HG02759 (cell line): ENCODE measurements at regions not wholly inside any gene's neighbourhood (a gene's known extent, or its start where the extent isn't known, plus 50 kb on each side); places are given as distances from the start of the nearest gene placed in this dataset.
"Not testable (repeated sequence)": the region's sequence is repeated elsewhere in the genome, so short reads cannot be mapped to it uniquely, and the experiment has no call there.

Experiments used
- ATAC-seq: cut with Tn5 transposase; IDR thresholded peaks from one replicate; pipeline ENCODE4 v1.9.1; 2021; ENCODE audit warnings: mild to moderate bottlenecking, moderate library complexity; ENCODE audit not compliant: unreplicated experiment

DNA sequence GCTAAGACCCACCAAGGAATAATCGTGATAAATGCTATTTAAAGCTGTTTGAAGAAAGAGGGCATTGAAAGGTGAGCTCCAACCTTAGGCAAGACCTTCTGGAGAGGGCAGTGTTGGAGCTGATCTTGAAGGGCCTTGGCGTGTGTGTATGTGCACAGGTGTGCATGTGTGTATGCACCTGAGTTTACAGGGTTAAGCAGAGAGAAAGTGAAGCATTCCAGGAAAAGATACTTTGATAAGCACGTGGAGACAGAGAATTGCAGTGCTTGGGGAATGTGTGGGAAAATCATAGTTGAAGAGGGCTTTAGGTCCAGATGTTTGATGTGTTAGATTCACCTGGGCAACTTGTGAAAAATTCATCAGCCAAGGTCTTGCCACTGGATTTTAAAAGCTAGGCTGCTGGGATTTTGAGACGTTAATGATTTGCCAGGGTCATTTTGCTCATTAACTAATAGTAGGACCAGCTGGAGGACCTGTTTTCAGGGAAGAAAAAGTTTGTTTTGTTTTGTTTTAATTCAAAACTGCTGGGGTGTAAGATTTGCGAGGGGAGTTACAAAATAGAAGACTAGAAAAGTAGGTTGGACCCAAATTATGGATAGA is 78.3 kb upstream of the ANKRD55 start:
- ATAC-seq, result no peak

DNA sequence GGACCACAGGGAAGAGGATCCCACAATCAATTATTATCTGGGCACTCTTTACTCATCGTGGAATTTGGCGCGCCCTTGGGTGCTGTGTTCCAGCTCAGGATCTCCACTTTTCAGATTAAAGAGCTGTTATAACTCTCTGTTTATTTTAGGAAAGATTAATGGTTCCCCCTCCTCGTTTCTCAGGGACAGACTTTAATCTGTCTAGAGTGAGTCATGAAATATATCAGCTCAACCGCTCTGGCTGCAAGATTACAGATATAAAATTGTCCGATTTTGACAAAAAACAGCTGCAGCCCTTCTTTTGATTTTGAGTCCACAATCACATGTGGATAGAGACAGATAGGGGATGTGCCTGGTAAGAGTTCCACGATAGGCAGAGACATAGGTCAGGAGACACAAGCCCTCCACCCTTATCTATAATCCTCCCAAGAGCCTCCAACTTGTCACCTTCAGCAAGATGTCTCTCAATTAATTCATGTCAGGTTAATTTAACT is 77.6 kb upstream of the ANKRD55 start:
- ATAC-seq, result no peak

DNA sequence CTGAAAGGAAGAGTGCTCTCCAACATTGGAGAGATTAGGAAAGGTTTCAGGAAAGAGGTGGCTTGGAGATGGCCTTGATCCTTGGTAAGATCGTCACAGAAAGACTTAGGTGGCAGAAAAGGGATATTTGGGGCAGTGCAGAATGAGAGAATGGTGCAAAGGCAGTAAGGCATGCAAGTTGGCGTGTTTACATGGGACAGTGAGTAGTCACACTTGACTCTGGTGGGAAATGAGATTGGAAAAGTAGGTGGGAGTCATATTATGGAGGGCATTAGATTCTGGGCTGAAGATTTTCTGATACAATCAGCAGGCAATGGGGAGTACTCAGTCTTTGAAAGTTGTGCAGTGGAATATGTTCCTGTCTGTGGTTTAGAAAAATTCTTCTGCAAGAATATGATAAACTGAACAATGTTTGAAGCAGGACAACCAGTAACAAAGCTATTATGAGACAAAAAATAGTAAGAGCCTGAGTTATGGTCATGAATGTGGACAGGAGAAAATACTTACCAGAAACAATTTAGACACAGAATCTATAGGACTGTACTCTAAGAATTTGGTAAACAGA is 76.2 kb upstream of the ANKRD55 start:
- ATAC-seq, result no peak

DNA sequence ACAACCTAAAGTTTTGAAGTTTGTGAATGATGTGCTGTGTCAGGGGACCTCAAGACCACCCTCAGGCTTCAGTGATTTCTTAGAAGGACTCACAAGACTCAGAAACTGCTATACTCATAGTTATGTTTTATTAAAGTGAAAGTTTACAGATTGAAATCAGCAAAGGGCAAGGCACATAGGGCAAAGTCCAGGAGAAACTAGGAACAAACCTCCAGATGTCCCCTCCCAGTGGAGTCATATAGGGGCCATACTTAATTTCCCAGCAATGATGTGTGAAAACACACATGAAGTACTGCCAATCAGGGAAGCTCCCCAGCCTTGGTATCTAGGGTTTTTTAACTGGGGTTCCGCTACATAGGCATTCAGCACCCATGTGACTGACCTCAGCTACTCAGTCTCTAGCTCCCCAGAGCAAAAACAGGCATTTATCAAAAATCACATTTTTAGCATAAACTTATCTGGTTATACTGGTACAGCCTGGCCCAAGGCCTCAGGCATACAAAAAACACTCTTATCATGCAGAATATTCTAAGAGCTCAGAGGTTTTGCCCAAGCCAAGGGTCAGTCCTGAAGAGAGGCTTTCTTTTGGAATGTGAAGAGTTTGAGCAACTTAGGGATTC is 74.7 kb upstream of the ANKRD55 start:
- no peak for ATAC-seq

DNA sequence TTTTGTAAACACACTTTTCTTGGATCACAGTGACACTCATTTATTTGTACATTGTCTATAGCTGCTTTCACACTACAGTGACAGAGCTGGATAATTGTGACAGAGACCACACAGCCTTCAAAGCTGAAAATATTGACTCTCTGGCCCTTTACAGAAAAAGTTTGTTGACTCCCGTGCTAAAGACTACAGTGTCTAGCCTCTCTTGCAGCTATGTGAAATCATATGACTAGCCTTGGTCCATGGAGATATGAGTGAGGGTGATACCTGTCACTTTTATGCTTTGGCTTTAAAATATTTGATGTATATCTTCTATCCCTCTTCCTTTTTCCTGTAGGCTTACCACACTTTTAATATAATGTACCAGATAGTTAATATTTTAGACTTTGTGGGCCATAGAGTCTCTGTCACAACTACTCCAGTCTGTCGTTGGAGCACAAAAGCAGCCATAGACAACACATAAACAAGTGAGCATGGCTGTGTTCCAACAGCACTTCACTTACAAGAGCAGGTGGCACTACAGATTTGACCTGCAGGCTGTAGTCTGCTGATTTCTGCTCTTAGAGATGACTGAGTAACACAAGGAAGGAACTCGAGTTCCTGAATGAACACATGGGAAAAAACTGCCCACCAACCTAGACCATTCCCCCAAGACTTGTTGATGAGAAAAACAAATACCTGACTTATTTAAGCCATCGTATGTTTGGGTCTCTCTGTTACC is 73.5 kb upstream of the ANKRD55 start:
- ATAC-seq, result no peak

DNA sequence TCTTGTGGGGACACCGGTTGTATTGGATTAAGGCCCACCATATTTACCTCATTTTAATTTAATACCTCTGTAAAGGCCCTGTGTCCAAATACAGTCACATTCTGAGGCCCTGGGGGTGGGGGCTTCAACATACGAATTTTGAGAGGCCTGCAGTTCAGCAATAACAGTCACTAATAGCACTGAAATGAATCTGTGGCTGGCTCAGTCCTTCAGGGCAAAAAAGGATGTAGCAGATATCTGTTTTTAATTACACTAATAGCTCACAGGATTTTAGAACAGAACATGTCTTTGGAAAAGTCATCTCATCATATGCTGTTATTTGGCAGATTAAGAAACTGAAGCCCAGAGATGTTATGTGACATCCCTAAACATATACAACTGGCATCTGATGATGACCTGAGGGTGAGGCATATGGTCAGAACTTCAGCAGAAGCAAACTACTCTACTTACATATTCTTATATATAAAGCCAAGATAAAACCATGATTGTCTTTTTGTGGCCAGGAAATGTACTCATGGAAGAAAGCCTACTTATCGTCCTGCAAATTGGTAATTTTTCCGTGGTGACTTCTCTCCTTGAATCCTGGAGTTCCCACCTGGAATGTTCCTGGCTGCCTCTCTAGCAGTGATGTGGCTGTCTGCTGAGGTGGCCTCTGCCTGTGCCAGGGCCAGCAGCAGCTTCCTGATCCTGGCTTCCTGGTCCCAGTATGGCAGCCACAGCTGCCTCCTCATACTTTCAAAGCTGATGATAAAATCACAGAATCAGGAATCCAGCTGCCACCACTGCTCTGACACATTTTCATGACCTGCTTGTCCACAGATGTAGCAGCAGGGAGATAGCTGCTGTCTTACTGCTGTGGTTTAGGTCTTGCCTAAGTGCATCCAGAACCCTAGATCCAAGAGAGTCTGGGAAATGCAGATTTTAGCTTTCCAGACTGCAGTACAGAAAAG is 72.1 kb upstream of the ANKRD55 start:
- no peak for ATAC-seq

DNA sequence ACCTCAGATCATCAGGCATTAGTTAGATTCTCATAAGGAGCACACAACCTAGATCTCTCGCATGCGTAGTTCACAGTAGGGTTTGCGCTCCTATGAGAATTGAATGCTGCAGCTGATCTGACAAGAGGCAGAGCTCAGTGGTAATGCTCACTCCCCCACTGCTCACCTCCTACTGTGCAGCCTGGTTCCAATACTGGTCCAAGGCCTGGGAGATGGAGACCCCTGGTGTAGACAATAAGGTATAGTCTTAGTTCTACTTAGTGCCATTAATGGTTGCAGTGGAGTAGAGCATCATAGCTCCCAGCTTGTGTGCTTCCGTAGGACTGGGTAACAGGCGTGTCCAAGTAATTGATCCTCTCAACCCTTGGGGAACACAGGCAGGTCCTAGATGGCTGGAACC is 70.4 kb upstream of the ANKRD55 start:
- no peak for ATAC-seq

DNA sequence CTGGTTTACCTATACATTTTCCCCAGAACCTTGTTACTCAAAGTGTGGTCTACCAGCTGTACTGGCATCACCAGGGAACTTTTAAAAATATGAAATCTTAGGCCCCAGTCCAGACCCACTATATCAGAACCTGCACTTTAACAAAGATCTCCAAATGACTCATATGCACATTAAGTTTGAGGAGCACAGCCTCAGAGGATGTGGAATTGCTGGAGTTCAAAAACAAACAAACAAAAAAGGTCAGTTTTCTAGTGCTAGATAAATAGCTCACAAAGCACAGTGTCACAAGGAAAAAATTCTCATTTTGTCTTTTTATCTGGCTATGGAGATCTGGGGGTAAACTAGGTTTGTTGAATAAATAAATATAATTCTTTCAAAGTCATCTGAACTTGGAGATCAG is 68.9 kb upstream of the ANKRD55 start:
- ATAC-seq, result no peak

DNA sequence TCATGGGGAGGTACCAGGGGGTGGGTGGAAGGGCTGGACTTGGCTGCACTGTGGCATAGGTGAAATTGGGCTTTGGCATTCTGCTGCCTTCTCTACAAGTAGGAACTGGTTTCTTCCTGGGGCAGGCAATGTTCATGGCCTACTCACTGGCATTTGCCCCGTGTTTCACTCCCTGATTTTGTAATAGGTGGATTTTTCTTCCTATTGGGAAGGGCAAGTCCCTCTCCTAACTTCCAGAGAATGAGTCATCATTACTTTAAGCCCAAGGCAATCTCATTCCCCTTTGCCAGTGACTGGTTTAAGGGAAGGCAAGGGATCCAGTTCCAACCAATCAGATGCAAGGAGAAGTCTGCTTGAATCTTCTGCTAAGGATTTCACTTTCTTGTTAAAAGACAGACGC is 67.9 kb upstream of the ANKRD55 start:
- no peak for ATAC-seq

DNA sequence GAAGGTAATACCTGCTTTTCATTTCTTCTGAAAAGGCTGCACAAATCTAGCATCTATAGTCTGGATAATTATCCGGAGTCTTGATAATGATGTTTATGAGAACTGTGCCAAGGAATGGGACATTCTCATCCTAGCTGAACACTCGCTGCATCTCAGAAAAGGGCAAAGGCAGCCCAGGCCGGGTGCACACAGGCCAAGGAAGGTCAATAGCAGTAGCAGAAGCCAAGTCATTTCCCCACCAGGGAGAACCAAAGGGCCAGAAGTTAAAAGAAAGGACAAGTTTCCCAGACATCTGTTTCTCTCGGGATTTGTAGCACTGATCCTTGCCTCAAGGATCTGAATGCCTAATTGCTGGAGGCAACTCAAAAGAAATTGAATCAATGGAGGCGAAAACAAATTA is 66.1 kb upstream of the ANKRD55 start:
- no peak for ATAC-seq

DNA sequence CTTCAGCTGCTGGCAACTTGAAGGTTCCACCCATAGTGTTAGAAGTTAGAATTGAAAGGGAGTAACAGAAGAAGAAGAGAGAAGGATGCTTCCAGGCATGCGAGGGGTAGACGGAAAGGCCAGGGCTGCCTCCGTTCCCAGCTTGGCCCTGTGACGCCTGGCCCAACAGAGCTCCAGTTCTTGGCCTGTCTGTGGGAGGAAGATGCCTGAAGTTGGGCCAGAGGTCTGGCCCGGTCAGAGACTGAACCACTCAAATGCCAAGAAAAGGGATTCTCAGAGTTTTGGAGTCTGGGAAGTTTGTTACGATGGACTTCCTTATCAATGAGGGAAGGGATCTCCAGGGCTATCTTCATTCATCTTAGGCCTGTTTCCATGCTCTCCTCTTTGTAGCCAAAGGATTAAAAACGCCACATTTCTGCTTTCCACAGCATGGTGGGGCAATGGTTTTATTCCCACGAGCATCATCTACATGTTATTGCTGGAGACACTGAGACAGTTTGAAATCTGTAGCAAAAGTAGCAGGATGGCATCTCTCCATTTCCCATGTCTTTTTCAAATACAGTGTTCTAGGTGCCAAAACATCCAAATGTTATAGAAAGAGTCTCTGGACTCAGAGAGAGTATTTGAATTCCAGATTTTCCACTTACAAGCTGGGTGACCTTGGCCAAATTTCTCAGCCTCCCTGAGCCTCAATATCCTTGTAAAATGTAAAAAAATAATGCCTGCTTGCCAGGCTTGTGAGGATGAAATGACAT is 65.4 kb upstream of the ANKRD55 start:
- no peak for ATAC-seq

DNA sequence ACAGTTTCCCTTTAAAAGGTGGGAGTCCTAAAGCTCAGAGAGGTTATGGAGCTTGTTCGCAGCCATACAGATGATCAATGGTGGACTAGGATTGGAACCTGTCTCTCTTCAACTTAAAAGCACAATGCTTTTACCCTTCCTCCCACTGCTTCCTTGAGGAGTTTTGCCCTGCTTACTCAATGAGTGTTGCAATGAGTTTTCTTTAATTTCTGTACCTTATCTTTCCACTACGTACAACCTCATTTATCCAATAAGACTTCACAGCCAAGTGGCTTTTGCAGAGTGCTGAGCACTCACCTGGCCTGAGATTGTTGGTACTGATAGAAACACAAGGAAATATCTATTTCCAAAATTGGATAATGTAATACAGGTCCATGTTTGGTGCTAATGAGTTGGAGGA is 64.7 kb upstream of the ANKRD55 start:
- ATAC-seq, result no peak

DNA sequence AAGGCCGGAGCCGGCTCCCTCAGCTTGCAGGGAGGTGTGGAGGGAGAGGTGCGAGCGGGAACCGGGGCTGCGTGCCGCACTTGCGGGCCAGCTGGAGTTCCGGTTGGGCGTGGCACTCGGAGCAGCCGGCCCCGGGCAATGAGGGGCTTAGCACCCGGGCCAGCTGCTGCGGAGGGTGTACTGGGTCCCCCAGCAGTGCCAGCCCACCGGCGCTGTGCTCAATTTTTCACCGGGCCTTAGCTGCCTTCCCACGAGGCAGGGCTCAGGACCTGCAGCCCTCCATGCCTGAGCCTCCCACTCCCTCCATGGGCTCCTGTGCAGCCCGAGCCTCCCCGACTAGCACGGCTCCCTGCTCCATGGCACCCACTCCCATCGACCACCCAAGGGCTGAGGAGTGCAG is 62.2 kb upstream of the ANKRD55 start:
- not testable (repeated sequence) for ATAC-seq

DNA sequence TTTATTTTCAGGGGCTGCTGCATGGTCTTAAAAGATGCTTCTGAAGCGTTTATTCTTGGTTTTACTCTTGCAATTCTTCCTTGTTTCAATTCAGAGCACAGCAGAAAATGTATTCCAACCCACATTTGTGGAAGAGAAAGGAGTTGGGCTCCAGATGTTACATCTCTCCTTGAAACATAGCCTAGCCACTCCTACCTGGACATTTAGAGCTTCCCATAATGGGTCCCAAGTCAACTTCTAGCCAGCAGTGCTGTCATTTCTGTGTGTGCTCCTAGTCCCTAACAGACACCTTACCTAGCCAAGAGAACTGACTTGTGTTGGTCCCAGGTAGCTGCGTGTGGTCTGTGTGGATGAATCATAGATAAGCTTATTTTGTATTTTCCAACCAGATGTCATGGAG is 61.2 kb upstream of the ANKRD55 start:
- ATAC-seq, result no peak

DNA sequence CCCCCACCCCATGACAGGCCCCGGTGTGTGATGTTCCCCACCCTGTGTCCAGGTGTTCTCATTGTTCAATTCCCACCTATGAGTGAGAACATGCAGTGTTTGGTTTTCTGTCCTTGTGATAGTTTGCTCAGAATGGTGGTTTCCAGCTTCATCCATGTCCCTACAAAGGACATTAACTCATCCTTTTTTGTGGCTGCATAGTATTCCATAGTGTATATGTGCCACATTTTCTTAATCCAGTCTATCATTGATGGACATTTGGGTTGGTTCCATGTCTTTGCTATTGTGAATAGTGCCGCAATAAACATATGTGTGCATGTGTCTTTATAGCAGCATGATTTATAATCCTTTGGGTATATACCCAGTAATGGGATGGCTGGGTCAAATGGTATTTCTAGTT is 59.7 kb upstream of the ANKRD55 start:
- not testable (repeated sequence) for ATAC-seq

DNA sequence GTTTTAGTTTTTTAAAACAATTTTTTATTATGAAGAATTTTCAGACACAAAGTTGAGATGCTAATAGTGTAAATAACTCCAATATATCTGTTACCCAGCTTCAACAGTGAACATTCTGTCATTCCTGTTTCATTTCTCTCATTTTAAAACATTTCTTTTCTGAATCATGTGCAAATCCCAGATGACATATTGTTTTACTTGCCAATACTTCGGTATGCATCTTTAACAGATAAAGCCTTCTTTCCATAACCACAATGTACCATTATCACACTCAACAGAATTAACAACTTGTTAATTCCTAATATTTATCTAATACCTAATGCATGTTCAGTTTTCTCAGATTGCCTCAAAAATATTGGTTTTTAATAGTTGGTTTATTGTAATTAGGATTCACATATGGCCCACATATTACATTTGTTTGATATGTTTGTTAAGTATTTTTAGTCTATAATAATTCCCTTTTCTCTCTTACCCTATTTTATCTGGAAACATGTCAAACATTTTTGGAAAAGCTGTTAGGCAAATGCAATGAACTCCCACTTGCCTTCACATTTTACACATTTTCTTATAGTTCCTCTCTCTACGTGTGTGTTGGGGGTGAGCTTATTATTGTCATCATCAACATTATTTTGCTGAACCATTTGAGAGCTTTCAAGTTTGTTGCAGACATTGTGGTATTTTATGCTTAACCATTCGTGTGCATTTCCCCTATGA is 58.7 kb upstream of the ANKRD55 start:
- ATAC-seq, result no peak

DNA sequence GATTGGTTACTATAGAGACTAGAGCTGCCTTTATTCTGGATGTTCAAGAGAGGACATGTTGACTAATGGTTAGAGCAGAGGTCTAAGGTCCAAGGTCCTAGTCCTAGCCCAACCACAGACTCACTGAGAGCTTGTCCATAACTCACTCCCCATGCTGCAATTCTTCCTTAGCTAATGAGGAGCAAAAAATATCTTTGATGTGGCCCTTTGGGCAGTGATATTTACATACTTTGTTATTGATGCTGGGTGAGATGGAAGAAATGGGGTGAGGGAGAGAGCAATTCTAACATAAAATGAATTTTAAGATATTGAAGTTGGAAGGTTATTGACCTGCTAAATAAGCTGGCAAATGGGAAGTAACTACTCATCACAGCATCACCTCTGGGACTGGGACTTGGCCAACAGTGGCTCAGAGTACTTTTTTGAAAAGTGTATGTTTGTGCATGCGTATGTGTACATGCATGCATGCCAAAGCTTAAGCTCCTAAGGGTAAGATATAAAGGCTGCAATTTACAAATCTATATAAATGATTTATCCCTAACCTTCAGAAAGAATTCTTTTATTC is 58.0 kb upstream of the ANKRD55 start:
- ATAC-seq, result no peak

DNA sequence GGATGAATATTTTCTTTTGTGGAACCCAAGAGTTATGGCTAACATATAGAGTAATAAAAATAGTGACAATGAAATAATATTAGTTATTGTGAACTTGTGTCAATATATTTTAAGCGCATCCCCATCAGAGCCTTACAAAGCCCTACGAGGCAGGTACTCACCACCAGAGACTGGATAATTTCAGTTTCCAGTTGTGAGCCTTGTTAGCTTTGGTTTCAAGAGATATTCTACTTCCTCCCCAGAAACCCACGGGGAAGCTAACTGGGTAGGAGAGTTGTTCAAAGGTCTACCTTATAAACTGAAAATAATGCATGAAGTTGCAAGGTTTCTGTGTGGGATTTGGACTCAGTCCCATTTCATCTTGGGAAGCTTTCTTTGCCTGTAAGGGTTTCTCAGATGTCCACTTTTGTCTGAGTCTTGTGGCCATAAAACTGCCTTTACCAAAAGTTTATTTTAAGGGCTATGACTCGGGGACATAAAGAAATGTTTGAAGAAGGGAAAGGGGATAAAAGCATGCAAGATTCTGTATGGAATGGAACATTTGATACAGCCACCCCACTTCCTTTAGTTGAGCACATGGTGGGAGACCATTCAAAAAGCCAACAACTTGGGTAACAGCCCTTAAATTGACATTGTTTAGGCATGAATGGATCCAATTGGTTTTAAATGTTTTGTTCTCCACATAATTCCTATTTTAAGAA is 57.4 kb upstream of the ANKRD55 start:
- ATAC-seq, result no peak

DNA sequence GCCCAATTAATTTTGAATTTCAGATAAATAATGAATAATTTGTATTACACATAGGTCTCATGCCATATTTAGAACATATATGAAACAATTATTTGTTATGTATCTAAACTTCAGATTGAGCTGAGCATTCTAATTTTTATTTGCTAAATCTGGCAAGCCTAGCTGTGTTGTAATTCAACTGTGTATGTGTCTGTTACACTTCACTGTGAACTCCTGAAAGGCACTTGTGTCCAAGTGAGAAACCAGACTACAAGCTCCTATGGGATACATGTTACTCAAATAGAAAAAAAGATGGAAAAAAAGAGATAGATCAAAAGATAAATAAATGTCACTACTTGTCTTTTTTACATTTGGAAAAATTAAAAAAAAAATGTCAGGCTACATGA is 56.5 kb upstream of the ANKRD55 start:
- ATAC-seq, result no peak
